DND-41 (cell line): ENCODE measurements at regions not wholly inside any gene's neighbourhood (a gene's known extent, or its start where the extent isn't known, plus 50 kb on each side); places are given as distances from the start of the nearest gene placed in this dataset.

Source experiments
- ATAC-seq: fragments of 200-7000 bp; cut with Tn5 transposase; 3 replicates; pipeline ENCODE4 v1.9.1; 2021; ENCODE audit warnings: low read depth; ENCODE audit not compliant: insufficient read depth
- DNase-seq: peaks from one replicate; pipeline ENCODE4 v3.0.0-alpha.2; 2020
- H2AFZ ChIP-seq: 2 replicates; pipeline ENCODE4 v1.6.0; 2012; ENCODE audit warnings: low read depth, low read length
- H3K27ac ChIP-seq: 2 replicates; pipeline ENCODE4 v1.5.1; 2012; ENCODE audit warnings: low read length, inconsistent platforms
- H3K27me3 ChIP-seq: fragments of 200-600 bp; sonication (generic); 2 replicates; pipeline ENCODE4 v1.6.0; 2012; ENCODE audit warnings: low read length, mild to moderate bottlenecking, inconsistent platforms; ENCODE audit not compliant: insufficient read depth, poor library complexity
- H3K36me3 ChIP-seq: 2 replicates; pipeline ENCODE4 v1.5.1; 2012; ENCODE audit warnings: low read length, inconsistent platforms; ENCODE audit not compliant: insufficient read depth
- H3K4me1 ChIP-seq: 2 replicates; pipeline ENCODE4 v1.5.1; 2012; ENCODE audit warnings: mild to moderate bottlenecking, low read length; ENCODE audit not compliant: insufficient read depth
- H3K4me2 ChIP-seq: 2 replicates; pipeline ENCODE4 v1.6.0; 2012; ENCODE audit warnings: mild to moderate bottlenecking, moderate library complexity, low read length, inconsistent platforms; ENCODE audit not compliant: insufficient read depth
- H3K4me3 ChIP-seq, 2 experiments: fragments of 200-600 bp in 1 of 2; shearing (Covaris generic) in 1 of 2; 2 replicates each; pipeline ENCODE4 v1.5.1; 2012 to 2016; ENCODE audit warnings: inconsistent platforms in 2 of 2, low read length in 2 of 2, mild to moderate bottlenecking in 2 of 2, low read depth in 1 of 2, moderate library complexity in 1 of 2
- H3K79me2 ChIP-seq: 2 replicates; pipeline ENCODE4 v1.6.0; 2012; ENCODE audit warnings: low read length, inconsistent platforms; ENCODE audit not compliant: insufficient read depth
- H3K9ac ChIP-seq: 2 replicates; pipeline ENCODE4 v1.6.0; 2012; ENCODE audit warnings: low read depth, mild to moderate bottlenecking, inconsistent platforms, low read length, moderate library complexity
- H3K9me3 ChIP-seq: 2 replicates; pipeline ENCODE4 v1.5.1; 2012; ENCODE audit warnings: low read length, moderate library complexity, mild to moderate bottlenecking, inconsistent platforms; ENCODE audit not compliant: insufficient read depth, severe bottlenecking
- H4K20me1 ChIP-seq: 2 replicates; pipeline ENCODE4 v1.6.0; 2012; ENCODE audit warnings: low read length; ENCODE audit not compliant: insufficient read depth
- EZH2 ChIP-seq: IDR thresholded peaks from 3 replicates; pipeline ENCODE4 v1.6.1; 2012; ENCODE audit warnings: borderline replicate concordance, low read depth, mild to moderate bottlenecking, moderate library complexity, low read length, inconsistent platforms; ENCODE audit not compliant: severe bottlenecking
- TF ChIP-seq, protein P1 (sequence below): IDR thresholded peaks from 2 replicates; pipeline ENCODE4 v1.5.1; 2012; ENCODE audit warnings: borderline replicate concordance, low read length, moderate library complexity, mild to moderate bottlenecking; ENCODE audit not compliant: poor library complexity, severe bottlenecking; ENCODE audit errors: extremely low read depth

DNA sequence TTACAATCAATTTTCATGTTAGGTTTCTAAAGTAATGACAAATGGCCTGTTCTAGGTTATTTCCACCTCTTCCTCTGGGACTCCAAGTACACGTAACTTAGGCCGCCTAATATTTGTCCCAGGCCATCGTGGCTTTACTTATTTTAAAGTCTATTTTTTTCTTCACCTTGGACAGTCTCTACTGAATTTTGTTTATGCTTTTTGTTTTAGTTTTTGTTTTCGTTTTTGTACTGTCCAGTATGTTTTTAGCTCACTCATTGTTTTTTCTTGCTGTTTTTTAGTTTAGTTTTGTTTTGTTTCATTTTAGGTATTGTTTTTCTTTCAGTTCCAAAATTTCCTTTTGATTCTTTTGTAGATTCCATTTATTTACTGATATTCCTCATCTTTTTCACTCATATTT lies 187.7 kb upstream of the RNPC3 start:
- no peak for DNase-seq
- Histone ChIP-seq H3K4me3 (no peak overlapping the region), H3K9ac (no peak overlapping the region), H3K36me3 (no peaks in the 10 kb centered on the region), H3K4me2 (no peak overlapping the region), H3K79me2 (no peaks in the 10 kb centered on the region), H3K27me3 (no peaks in the 10 kb centered on the region), H4K20me1 (no peaks in the 10 kb centered on the region), H2AFZ (no peak overlapping the region), H3K9me3 (no peaks in the 10 kb centered on the region), H3K27ac (no peak overlapping the region), H3K4me1 (peaks cover 5% of the 10 kb centered on the region; the same call in 1 of the 2 replicates)
- ATAC-seq: no peak
- no peak for TF ChIP-seq EZH2
- TF ChIP-seq, protein P1, sequence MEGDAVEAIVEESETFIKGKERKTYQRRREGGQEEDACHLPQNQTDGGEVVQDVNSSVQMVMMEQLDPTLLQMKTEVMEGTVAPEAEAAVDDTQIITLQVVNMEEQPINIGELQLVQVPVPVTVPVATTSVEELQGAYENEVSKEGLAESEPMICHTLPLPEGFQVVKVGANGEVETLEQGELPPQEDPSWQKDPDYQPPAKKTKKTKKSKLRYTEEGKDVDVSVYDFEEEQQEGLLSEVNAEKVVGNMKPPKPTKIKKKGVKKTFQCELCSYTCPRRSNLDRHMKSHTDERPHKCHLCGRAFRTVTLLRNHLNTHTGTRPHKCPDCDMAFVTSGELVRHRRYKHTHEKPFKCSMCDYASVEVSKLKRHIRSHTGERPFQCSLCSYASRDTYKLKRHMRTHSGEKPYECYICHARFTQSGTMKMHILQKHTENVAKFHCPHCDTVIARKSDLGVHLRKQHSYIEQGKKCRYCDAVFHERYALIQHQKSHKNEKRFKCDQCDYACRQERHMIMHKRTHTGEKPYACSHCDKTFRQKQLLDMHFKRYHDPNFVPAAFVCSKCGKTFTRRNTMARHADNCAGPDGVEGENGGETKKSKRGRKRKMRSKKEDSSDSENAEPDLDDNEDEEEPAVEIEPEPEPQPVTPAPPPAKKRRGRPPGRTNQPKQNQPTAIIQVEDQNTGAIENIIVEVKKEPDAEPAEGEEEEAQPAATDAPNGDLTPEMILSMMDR: no peak

DNA sequence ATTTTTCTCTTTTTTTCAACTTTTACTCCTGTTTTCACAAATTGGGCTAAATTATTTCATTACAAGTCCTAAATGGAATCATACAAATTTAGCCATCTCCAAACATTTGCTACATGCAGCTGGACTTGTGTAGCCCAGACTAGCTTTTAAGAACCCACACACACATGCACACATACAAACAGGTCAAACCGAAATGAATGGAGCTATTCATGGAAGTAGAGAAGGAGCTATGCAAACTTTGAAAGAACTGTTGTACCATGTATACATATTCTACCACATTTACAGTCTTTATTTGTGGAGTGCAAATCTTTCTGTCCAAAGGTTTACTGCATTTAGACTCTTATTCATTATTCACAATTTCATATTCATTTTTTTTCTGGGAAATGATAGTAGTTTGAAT lies 189.1 kb upstream of the RNPC3 start:
- Histone ChIP-seq H3K27ac (no peak overlapping the region), H3K4me1 (peaks cover 5% of the 10 kb centered on the region; the same call in 1 of the 2 replicates), H3K4me2 (no peak overlapping the region), H3K9ac (no peak overlapping the region), H3K27me3 (no peaks in the 10 kb centered on the region), H3K36me3 (no peaks in the 10 kb centered on the region), H3K79me2 (no peaks in the 10 kb centered on the region), H3K9me3 (no peaks in the 10 kb centered on the region), H3K4me3 (no peak overlapping the region), H4K20me1 (no peaks in the 10 kb centered on the region), H2AFZ (no peak overlapping the region)
- ATAC-seq (no peak), DNase-seq (no peak)
- no peak for TF ChIP-seq EZH2
- TF ChIP-seq, protein P1: no peak

DNA sequence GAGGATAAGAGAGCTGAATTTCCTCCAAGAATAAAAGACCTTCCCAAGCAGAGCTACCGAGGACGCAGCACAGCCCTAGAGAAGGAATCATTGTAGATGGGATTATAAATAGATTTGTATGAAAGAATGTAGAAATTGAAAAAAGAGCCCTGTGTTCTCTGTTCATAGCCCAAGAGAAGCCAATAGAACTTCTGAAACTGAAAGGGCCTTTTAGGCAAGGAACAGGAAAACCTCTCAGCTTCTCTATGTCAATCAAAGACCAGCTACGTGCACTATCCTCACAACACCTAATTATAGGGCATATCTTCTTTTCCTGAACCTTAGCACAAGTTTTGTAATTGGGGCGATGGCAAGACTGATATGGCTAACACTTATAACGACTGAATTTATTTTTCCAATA lies 192.4 kb upstream of the RNPC3 start:
- Histone ChIP-seq H4K20me1 (no peaks in the 10 kb centered on the region), H3K9ac (no peak overlapping the region), H3K4me1 (no peaks in the 10 kb centered on the region), H3K79me2 (no peaks in the 10 kb centered on the region), H3K27ac (no peak overlapping the region), H3K9me3 (no peaks in the 10 kb centered on the region), H2AFZ (no peak overlapping the region), H3K4me3 (no peak overlapping the region), H3K36me3 (no peaks in the 10 kb centered on the region), H3K27me3 (no peaks in the 10 kb centered on the region), H3K4me2 (no peak overlapping the region)
- no peak for TF ChIP-seq EZH2
- TF ChIP-seq, protein P1: no peak
- ATAC-seq (no peak), DNase-seq (no peak)
